ENCODE measurements at regions not wholly inside any gene's neighbourhood (a gene's known extent, or its start where the extent isn't known, plus 50 kb on each side); places are given as distances from the start of the nearest gene placed in this dataset.

DNA sequence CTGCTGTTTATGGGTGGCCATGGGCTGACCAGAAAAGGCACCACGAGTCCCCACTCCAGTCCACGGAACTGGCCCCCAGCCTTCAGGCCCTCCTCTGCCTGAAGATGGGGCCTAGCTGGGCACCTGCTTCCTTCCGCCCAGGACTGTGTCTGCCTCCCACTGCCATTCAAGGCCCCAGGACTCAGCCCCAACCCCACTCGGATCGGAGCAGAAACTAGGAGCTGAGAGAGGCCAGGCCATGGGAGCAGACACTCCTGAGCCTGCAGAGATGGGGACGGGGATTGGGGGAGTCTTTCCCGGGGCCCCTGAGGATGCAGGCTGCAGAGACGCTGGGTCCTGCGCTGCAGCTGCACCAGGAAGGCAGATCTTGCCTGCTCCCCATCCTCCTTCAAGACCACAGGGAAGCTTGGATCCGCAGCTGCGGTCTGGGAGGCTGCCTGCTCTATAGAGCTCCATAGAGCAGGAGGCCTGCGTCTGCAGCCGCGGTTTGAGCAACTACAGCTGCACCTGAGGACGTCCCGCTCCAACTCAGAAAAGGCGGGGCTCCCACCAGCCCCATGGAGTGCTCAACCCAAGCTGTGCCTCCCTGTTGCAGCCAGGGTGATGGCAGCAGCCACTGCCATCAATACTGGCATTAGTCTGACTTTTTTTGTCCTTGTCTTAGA is 383.9 kb upstream of the TMCO5A start:
- no peak for DNase-seq (ENCODE audit: extremely low spot score in 2 of 2)
- intact Hi-C loops (cut with DNase I) = no loop called here
- no peaks in the 10 kb centered on the region for H3K27me3 ChIP-seq
- H3K9me3 ChIP-seq = no peaks in the 10 kb centered on the region
- no peaks in the 10 kb centered on the region for H3K36me3 ChIP-seq
- H3K4me1 ChIP-seq = no peaks in the 10 kb centered on the region
- no peak overlapping the region for H3K4me3 ChIP-seq
- TF ChIP-seq POLR2A (IDR thresholded peaks at IDR 0.05) = no peak
- no peak for TF ChIP-seq POLR2AphosphoS5 (IDR thresholded peaks at IDR 0.05; ENCODE audit: insufficient read depth in 1 of 2, low read depth in 1 of 2)
- TF ChIP-seq, protein P1, sequence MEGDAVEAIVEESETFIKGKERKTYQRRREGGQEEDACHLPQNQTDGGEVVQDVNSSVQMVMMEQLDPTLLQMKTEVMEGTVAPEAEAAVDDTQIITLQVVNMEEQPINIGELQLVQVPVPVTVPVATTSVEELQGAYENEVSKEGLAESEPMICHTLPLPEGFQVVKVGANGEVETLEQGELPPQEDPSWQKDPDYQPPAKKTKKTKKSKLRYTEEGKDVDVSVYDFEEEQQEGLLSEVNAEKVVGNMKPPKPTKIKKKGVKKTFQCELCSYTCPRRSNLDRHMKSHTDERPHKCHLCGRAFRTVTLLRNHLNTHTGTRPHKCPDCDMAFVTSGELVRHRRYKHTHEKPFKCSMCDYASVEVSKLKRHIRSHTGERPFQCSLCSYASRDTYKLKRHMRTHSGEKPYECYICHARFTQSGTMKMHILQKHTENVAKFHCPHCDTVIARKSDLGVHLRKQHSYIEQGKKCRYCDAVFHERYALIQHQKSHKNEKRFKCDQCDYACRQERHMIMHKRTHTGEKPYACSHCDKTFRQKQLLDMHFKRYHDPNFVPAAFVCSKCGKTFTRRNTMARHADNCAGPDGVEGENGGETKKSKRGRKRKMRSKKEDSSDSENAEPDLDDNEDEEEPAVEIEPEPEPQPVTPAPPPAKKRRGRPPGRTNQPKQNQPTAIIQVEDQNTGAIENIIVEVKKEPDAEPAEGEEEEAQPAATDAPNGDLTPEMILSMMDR (IDR thresholded peaks at IDR 0.05) = no peak
- H3K27ac ChIP-seq = no peak overlapping the region

DNA sequence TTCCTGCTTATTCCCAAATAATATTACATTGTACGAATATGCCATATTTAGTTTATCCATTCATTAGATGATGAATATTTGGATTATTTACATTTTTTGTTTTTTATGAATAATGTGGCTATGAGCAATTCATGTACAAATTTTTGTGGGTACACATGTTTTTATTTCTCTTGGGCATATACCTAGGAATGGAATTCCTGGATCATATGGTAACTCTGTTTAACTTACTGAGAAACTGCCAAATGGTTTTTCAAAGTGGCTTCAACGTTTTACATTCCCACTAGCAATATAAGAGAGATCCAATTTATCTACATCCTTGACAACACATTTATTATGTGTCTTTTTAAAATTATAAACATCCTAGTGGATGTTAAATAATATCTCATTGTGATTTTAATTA is 362.0 kb upstream of the TMCO5A start:
- Histone ChIP-seq H3K36me3 (no peaks in the 10 kb centered on the region), H3K4me3 (no peak overlapping the region), H3K27me3 (no peaks in the 10 kb centered on the region), H3K9me3 (no peaks in the 10 kb centered on the region), H3K4me1 (no peaks in the 10 kb centered on the region), H3K27ac (no peak overlapping the region)
- DNase-seq (ENCODE audit: extremely low spot score in 2 of 2) = no peak
- TF ChIP-seq POLR2A (IDR thresholded peaks at IDR 0.05) (no peak), POLR2AphosphoS5 (IDR thresholded peaks at IDR 0.05; ENCODE audit: insufficient read depth in 1 of 2, low read depth in 1 of 2) (no peak)
- TF ChIP-seq, protein P1 (IDR thresholded peaks at IDR 0.05) = no peak
- intact Hi-C loops (cut with DNase I) = no loop called here

- no peaks in the 10 kb centered on the region for H3K27me3 ChIP-seq
- TF ChIP-seq, protein P1 (IDR thresholded peaks at IDR 0.05) = no peak
- TF ChIP-seq POLR2AphosphoS5 (IDR thresholded peaks at IDR 0.05; ENCODE audit: insufficient read depth in 1 of 2, low read depth in 1 of 2) = no peak
- TF ChIP-seq POLR2A (IDR thresholded peaks at IDR 0.05) = no peak
- DNase-seq (ENCODE audit: extremely low spot score in 2 of 2) = no peak
- H3K4me3 ChIP-seq = no peak overlapping the region
- intact Hi-C loops (cut with DNase I) = no loop called here
- H3K27ac ChIP-seq = no peak overlapping the region
- no peaks in the 10 kb centered on the region for H3K4me1 ChIP-seq
- no peaks in the 10 kb centered on the region for H3K9me3 ChIP-seq
- no peaks in the 10 kb centered on the region for H3K36me3 ChIP-seq
These were observed 359.5 kb upstream of the TMCO5A start for GRCh38 chr15:37574985-37575384.

DNA sequence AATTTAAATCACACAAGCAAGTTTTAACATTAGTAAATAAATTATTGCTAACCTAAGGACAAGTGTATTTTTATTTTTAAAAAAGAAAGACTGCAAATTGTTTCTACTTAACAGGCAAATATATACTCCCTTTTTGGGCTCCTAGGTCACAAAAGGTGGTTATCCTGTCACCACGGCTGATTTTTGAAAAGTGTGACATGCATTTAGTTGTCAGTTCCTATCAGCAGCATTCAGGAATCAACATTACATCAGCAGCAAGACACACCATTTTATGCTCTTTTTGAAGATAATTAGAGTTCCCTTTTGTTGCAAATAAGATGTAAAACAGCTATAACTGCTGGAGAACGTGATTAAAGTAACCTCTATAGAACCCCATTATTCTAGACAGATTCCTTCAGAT is 357.5 kb upstream of the TMCO5A start:
- H3K4me3 ChIP-seq = no peak overlapping the region
- no peaks in the 10 kb centered on the region for H3K27me3 ChIP-seq
- intact Hi-C loops (cut with DNase I) = no loop called here
- H3K36me3 ChIP-seq = no peaks in the 10 kb centered on the region
- no peak for DNase-seq (ENCODE audit: extremely low spot score in 2 of 2)
- H3K27ac ChIP-seq = no peak overlapping the region
- H3K4me1 ChIP-seq = no peaks in the 10 kb centered on the region
- H3K9me3 ChIP-seq = no peaks in the 10 kb centered on the region
- TF ChIP-seq POLR2A (IDR thresholded peaks at IDR 0.05) (no peak), POLR2AphosphoS5 (IDR thresholded peaks at IDR 0.05; ENCODE audit: insufficient read depth in 1 of 2, low read depth in 1 of 2) (no peak)
- TF ChIP-seq, protein P1 (IDR thresholded peaks at IDR 0.05) = no peak

DNA sequence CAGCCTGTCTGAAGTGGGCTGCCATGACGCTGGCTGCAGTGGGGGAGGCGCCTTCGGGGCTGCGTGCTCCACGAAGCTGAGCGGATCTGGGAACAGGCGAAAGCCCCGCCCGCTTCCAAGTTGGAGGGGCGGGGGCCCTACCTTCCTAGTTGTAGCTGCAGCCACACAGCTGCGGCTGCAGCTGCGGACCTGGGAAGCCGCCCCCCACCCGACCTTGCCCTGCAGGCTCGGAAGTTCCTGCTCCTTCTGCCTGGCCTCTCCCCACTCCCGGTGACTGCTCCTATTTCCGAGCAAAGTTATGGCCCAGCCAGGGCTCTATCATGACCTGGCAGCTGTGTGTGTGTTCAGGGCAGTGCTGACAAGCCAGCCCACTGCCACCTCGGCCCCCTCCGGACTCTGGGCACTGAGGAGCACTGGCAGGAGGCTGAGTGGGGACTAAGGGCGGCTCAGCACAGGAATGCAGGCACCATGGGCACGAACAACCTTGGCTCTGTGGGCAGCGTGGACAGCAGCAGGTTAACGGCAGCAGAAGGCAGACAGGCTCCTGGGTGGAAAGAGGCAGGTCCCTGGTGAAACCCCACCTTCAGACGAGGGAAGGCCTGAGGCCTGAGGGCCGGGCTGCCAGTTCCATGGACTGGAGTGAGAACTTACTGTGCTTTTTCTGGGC is 352.4 kb upstream of the TMCO5A start:
- Histone ChIP-seq H3K36me3 (no peaks in the 10 kb centered on the region), H3K27ac (no peak overlapping the region), H3K4me3 (no peak overlapping the region), H3K27me3 (no peaks in the 10 kb centered on the region), H3K9me3 (no peaks in the 10 kb centered on the region), H3K4me1 (no peaks in the 10 kb centered on the region)
- no peak for TF ChIP-seq POLR2A (IDR thresholded peaks at IDR 0.05)
- TF ChIP-seq POLR2AphosphoS5 (IDR thresholded peaks at IDR 0.05; ENCODE audit: insufficient read depth in 1 of 2, low read depth in 1 of 2) = no peak
- TF ChIP-seq, protein P1 (IDR thresholded peaks at IDR 0.05) = no peak
- intact Hi-C loops (cut with DNase I) = no loop called here
- DNase-seq (ENCODE audit: extremely low spot score in 2 of 2) = no peak

Measured in vagina (tissue), 2 donors.